CD4-positive, alpha-beta T cell (primary cell): ENCODE measurements at regions not wholly inside any gene's neighbourhood (a gene's known extent, or its start where the extent isn't known, plus 50 kb on each side); places are given as distances from the start of the nearest gene placed in this dataset.

Experiments used
- ATAC-seq: fragments of 200-7000 bp; cut with Tn5 transposase; one replicate; pipeline ENCODE4 v1.10.0; 2022; ENCODE audit warnings: mild to moderate bottlenecking; ENCODE audit not compliant: poor library complexity
- CTCF ChIA-PET: fragments of 350-600 bp; sonication (Branson Sonifier 250); formaldehyde crosslinking; loops from one replicate; lab custom pipeline; 2021; ENCODE audit warnings: antibody characterized with exemption, inconsistent platforms; lab: Charles Lee
- POLR2A ChIA-PET: fragments of 350-600 bp; sonication (Branson Sonifier 250); formaldehyde crosslinking; loops from one replicate; lab custom pipeline; 2021; ENCODE audit warnings: antibody characterized with exemption, inconsistent platforms; lab: Charles Lee
- DNase-seq, 14 experiments: peaks; one replicate each; pipeline ENCODE4 v3.0.0-alpha.2; 2013 to 2020; ENCODE audit warnings: mixed read lengths in 2 of 14
- H3K27ac ChIP-seq, 2 donors: one replicate each; pipeline versions ENCODE4 v1.5.1 to v1.7.0; 2013; ENCODE audit warnings: low read length in 2 of 2, low read depth in 1 of 2, mild to moderate bottlenecking in 1 of 2
- H3K27me3 ChIP-seq, 2 experiments: 1 replicate in 1 of 2; 2 replicates in 1 of 2; pipeline versions ENCODE4 v1.6.1 to v1.7.0; 2013; ENCODE audit warnings: low read length in 2 of 2, control low read depth in 1 of 2, mild to moderate bottlenecking in 1 of 2, moderate library complexity in 1 of 2; ENCODE audit not compliant: insufficient read depth in 2 of 2, control insufficient read depth in 1 of 2
- H3K36me3 ChIP-seq: one replicate; pipeline ENCODE4 v1.6.1; 2013; ENCODE audit warnings: low read length, control low read depth; ENCODE audit not compliant: insufficient read depth
- H3K4me1 ChIP-seq: one replicate; pipeline ENCODE4 v1.6.1; 2013; ENCODE audit warnings: low read length, control low read depth; ENCODE audit not compliant: insufficient read depth
- H3K4me3 ChIP-seq: one replicate; pipeline ENCODE4 v1.5.1; 2013; ENCODE audit warnings: mild to moderate bottlenecking, low read length, moderate library complexity
- H3K9me3 ChIP-seq, 2 experiments: 1 replicate in 1 of 2; 2 replicates in 1 of 2; pipeline versions ENCODE4 v1.6.1 to v1.7.0; 2013; ENCODE audit warnings: low read length in 2 of 2, mild to moderate bottlenecking in 2 of 2, control low read depth in 1 of 2, moderate library complexity in 1 of 2; ENCODE audit not compliant: control insufficient read depth in 1 of 2, insufficient read depth in 1 of 2
- H3K27ac Mint-ChIP-seq: one replicate; pipeline ENCODE4 v1.8.0; 2020; ENCODE audit warnings: mixed read lengths
- H3K27me3 Mint-ChIP-seq: one replicate; pipeline ENCODE4 v1.8.0; 2021; ENCODE audit warnings: mixed read lengths
- H3K36me3 Mint-ChIP-seq: one replicate; pipeline ENCODE4 v1.8.0; 2021; ENCODE audit warnings: low read depth, mixed read lengths
- H3K4me1 Mint-ChIP-seq: one replicate; pipeline ENCODE4 v1.8.0; 2021; ENCODE audit warnings: low read depth, mixed read lengths
- H3K4me3 Mint-ChIP-seq: one replicate; pipeline ENCODE4 v1.8.0; 2020; ENCODE audit warnings: mild to moderate bottlenecking, mixed read lengths
- H3K9me3 Mint-ChIP-seq: one replicate; pipeline ENCODE4 v1.8.0; 2020; ENCODE audit warnings: mixed read lengths
- CTCF ChIP-seq: fragments of 200-600 bp; IDR thresholded peaks from one replicate; pipeline ENCODE4 v1.8.0; 2022; ENCODE audit warnings: antibody characterized with exemption, mild to moderate bottlenecking
- intact Hi-C, 2 experiments: fragments of 100-400 bp; cut with DNase I in 1 of 2; cut with micrococcal nuclease in 1 of 2; formaldehyde crosslinking; loops; one replicate each; pipeline versions ENCODE4 v1.15.1 to v1.9.0; 2023 to 2025; cut with DNase I, micrococcal nuclease

- Mint-ChIP-seq H3K27ac (no peak overlapping the region), H3K27me3 (peaks cover 12% of the 10 kb centered on the region), H3K36me3 (no peaks in the 10 kb centered on the region), H3K4me1 (no peaks in the 10 kb centered on the region), H3K9me3 (no peaks in the 10 kb centered on the region), H3K4me3 (no peak overlapping the region)
- no peak for DNase-seq
- no peak overlapping the region for H3K27ac ChIP-seq
- intact Hi-C loops: no loop called here
- TF ChIP-seq CTCF: no peak
- H3K27me3 ChIP-seq: no peaks in the 10 kb centered on the region
- H3K9me3 ChIP-seq: no peaks in the 10 kb centered on the region
- ATAC-seq: no peak
- ChIA-PET CTCF (no interaction called here), POLR2A (no interaction called here)
- H3K4me1 ChIP-seq: no peaks in the 10 kb centered on the region
- no peak overlapping the region for H3K4me3 ChIP-seq
- no peaks in the 10 kb centered on the region for H3K36me3 ChIP-seq
These were observed 352.5 kb upstream of the ZNF521 start for GRCh38 chr18:25704494-25704893.

GRCh38 chr18:25704071-25704470 lies 352.1 kb upstream of the ZNF521 start:
- DNase-seq (no peak), ATAC-seq (no peak)
- no peak for TF ChIP-seq CTCF
- Histone ChIP-seq H3K36me3 (no peaks in the 10 kb centered on the region), H3K27me3 (no peaks in the 10 kb centered on the region), H3K4me3 (no peak overlapping the region), H3K27ac (no peak overlapping the region), H3K4me1 (no peaks in the 10 kb centered on the region), H3K9me3 (no peaks in the 10 kb centered on the region)
- H3K27me3 Mint-ChIP-seq: peaks cover 8% of the 10 kb centered on the region
- intact Hi-C loops: no loop called here
- no peaks in the 10 kb centered on the region for H3K9me3 Mint-ChIP-seq
- no peak overlapping the region for H3K4me3 Mint-ChIP-seq
- H3K27ac Mint-ChIP-seq: no peak overlapping the region
- ChIA-PET CTCF (no interaction called here), POLR2A (no interaction called here)
- H3K4me1 Mint-ChIP-seq: no peaks in the 10 kb centered on the region
- no peaks in the 10 kb centered on the region for H3K36me3 Mint-ChIP-seq

- Histone ChIP-seq H3K9me3 (no peaks in the 10 kb centered on the region), H3K4me1 (no peaks in the 10 kb centered on the region), H3K4me3 (no peak overlapping the region), H3K27me3 (no peaks in the 10 kb centered on the region), H3K27ac (no peak overlapping the region), H3K36me3 (no peaks in the 10 kb centered on the region)
- DNase-seq (no peak), ATAC-seq (no peak)
- Mint-ChIP-seq H3K27me3 (peaks cover 7% of the 10 kb centered on the region), H3K27ac (no peak overlapping the region), H3K9me3 (no peaks in the 10 kb centered on the region), H3K36me3 (no peaks in the 10 kb centered on the region), H3K4me3 (no peak overlapping the region), H3K4me1 (no peaks in the 10 kb centered on the region)
- POLR2A ChIA-PET: no interaction called here
- intact Hi-C loops: no loop called here
- TF ChIP-seq CTCF: no peak
- CTCF ChIA-PET: no interaction called here
These were observed 349.9 kb upstream of the ZNF521 start for GRCh38 chr18:25701821-25702220.
